DMS 273 (cell line): ENCODE measurements at regions not wholly inside any gene's neighbourhood (a gene's known extent, or its start where the extent isn't known, plus 50 kb on each side); places are given as distances from the start of the nearest gene placed in this dataset.
A peak's percentile ranks its signal among the peaks of the same experiment; 100 is the strongest.

ENCODE experiments used
- DNase-seq: peaks from one replicate; lab custom pipeline; 2025; ENCODE audit not compliant: unreplicated experiment; lab: John Stamatoyannopoulos, UW

- DNase-seq, result no peak
These were observed 490.2 kb upstream of the MGMT start for GRCh38 chr10:128976856-128977255.

- DNase-seq, result no peak
These were observed 488.8 kb upstream of the MGMT start for GRCh38 chr10:128978211-128978610.

- peak; percentile 55 for DNase-seq
These were observed 487.6 kb upstream of the MGMT start for GRCh38 chr10:128979405-128979804.

GRCh38 chr10:128981251-128981650 lies 485.8 kb upstream of the MGMT start:
- DNase-seq, result no peak

- peak; percentile 3 for DNase-seq
These were observed 485.0 kb upstream of the MGMT start for GRCh38 chr10:128981881-128982615.

DNA sequence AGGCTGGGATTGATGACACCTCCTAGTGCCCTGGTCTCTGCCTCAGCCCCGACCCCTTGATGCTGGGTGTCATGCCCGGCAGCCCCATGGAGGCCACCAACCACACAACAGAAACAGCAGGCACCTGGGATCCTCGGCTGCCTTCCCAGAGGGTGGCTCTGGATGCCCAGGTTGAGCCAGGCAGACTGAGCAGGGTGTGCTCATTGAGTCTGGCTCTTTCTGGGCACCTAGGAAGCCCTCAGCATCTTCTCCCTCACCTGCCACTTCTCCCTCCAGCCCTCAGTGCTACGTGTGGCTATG lies 484.5 kb upstream of the MGMT start:
- no peak for DNase-seq

DNA sequence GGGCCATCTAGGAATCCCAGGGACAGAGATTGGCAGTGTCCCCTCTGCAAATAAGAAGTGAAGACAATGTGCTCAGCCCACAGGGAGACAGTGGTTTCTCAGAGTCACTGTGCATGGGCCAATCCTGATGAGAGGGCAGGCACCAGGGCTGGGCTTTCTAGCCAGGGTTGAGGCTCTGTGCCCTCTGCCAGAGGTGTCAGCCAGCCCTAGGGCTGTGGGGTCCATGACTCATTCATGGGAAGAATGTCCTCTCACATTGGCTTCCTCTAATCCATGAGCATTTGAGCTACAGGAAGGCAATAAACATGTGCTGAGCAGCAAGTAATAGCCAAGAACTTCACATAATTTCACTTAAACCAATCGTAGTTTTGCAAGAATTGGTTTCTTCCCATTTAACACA lies 482.0 kb upstream of the MGMT start:
- no peak for DNase-seq

GRCh38 chr10:128990986-128991385 lies 476.1 kb upstream of the MGMT start:
- DNase-seq, result no peak

DNA sequence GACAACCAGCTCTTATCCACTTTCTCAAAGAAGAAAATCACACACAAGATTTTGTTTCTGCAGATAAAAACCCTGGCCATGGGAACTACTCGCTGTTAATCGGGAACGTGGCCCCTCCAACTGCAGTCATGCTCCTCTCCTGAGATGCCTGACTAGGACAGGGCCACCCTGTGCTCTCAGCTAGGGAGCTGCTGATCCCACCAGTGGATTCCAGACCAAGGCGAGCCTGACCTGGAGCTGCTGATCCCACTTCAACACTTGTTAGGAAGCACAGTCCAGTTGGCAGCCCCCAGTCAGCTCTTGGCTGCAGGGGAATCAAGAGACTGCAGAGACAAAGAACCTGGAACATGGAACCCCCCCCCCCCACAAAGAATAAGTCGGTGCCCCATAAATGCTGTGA lies 474.3 kb upstream of the MGMT start:
- DNase-seq, result no peak

- no peak for DNase-seq
These were observed 473.6 kb upstream of the MGMT start for GRCh38 chr10:128993443-128993842.

DNA sequence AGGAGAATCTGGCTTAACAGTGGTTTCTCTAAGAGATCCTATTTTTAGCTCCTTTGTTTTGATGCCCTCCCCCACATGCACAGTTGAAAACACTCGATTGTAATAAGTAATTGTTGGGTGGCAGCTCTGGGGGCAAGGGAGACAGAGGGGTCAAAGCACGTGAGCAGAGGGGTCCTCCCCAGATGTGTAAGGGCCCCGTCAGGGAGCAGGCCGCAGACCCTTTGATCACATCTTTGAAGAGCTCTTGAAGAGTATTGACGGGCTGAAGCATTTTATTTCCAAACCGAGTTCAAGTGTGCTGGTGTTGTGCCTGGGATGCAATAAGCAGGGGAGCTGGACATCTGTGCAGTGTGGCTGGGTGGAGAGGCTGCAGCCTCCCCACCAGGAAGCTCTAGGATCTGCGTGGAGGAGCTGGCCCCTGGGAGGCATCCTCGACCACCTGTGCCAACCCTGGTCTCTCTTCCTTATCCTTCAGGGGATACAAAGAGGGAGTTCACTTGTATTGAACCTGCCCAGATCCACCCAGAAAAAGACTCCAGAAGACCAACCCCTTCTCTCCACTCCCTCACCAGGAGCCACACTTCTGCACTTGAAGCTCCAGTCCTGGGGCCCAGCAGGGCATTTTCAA lies 473.0 kb upstream of the MGMT start:
- no peak for DNase-seq

GRCh38 chr10:128994598-128995143 lies 472.4 kb upstream of the MGMT start:
- no peak for DNase-seq

- DNase-seq, result no peak
These were observed 471.4 kb upstream of the MGMT start for GRCh38 chr10:128995676-128996075.

DNA sequence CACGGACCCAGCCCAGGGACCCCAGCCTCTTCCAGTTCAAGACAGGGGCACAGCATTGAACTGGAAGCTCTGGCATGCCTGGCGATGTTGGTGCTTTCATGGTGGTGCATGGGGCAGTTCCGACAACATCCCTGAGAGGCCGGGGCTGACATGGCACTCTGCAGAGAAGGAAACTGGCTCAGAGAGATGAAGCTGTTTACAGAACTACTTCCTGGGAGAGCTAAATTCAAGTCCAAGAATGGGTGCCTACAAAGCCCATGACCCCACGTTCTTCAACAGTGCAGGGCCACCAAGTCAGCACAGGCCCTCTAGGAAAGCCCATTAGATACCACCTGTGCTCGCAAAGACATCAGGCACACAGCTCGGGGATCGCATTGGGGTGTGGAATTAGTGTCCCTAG lies 470.9 kb upstream of the MGMT start:
- no peak for DNase-seq

DNA sequence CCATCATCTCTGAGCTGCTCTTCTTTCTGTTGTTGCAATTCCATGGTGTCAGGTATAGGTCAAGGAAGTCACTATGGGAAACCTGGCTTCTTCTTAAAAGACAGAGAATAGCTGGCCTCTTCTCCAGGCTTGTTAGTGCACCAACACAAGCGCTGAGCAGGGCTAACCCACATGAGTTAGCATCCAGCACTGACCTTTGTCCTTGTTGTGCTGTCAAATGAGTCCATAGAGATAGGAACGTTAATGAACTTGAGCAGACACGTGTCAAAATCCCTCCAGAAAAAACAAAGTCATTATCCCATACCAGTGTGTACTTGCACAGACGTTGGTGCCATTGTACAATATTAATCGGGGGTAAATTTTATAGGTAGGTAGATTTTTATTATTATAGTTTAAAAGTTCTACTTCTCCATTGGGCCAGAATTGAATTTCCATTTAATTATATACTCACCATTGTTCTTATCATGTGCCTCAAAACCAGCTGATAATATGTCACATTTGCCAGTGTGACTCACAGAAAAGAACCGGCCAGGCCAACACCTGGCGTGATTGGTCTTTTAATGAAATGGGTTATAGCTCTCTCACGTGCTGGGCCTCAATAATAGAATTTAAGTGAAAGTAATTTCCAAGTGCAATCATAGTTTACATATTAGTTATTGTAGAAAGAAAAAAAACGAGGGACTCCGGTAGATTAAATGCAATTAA lies 468.8 kb upstream of the MGMT start:
- no peak for DNase-seq

- no peak for DNase-seq
These were observed 462.6 kb upstream of the MGMT start for GRCh38 chr10:129004398-129004797.

DNA sequence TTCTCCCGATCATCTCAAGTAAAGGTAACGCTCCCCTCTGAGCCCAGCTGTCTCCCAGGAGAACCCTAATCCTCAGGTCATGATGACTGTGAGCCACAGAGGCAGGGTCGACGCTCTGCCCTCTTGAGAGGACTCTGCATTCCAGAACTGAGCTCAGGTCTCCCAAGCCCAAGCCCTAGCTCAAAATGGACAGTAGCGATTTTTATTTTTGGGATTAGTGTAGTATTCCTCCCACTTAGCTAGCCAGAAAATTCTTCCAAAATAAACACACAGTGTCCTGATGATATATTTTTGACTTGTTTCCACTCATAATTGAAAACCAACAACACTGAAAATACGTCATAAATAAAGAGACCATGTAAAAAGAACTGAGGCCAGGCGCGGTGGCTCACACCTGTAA lies 462.0 kb upstream of the MGMT start:
- no peak for DNase-seq

- DNase-seq, result no peak
These were observed 461.2 kb upstream of the MGMT start for GRCh38 chr10:129005804-129006203.

- DNase-seq, result no peak
These were observed 448.5 kb upstream of the MGMT start for GRCh38 chr10:129018511-129018910.

DNA sequence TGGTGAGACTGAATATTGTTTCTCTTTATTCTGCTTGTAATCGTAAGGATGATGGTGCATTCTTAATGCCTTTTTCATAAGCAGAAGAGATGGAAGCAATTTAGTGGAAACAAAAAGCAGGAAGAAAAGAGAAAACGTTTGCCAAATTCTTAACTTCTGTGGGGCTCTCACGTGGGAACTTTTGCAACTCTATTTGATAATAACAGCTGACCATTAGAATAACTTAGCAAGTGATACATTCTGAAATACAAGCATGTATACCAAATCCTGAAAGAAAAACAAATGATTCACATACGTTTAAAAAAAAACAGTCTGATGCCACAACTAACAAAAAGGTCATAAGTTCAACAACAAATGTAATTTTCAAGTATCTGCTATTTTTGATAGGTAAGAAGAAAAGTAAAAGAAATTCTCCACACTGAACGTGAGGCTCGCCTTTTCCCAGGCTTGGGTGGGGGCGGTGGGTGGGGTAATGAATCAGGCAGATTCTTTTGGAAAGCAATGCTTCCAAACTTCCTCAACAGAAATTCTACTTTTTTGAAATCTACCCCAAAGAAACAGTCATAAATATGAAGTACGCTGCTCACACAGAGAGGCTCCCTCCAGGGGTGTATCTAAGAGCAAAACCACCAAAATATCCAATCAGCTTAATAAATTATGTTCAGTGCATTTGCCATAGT lies 446.2 kb upstream of the MGMT start:
- no peak for DNase-seq

DNA sequence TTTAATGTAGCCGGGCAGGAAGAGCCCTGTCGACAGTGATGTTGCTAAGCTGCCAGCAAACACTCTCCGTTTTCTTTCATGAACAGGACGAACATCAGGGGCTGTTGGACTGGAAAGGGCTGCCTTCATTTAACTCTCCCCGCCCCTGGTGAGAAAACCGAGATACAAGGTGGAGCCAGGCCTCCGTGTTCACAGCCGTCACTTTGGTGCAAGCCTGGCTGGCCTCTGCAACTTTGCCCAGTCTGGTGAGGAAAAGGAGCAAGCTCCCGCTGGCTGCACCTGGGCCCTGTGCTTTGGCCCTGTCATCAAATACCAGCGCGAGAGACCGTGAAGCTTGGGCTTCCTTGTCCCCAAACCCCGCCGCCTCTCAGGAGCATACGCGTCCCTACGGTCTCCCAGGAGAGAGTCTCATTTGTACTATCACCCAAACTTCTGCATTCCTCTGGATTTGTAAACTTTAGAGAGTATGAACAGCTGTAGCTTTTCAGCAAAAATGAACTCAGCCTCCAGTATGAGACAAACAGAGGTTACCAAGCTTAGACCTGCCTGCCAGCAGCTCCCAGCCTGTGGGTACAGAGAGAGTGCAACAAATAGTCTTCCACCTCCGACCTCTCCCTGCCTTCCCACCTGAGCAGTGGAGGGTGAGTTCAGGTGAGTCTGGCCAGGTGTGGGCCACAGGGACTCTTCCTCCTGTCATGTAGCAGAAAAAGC lies 445.3 kb upstream of the MGMT start:
- DNase-seq, result no peak
